ENCODE measurements at regions not wholly inside any gene's neighbourhood (a gene's known extent, or its start where the extent isn't known, plus 50 kb on each side); places are given as distances from the start of the nearest gene placed in this dataset.

GRCh38 chr6:27809939-27810767 lies 102.0 kb downstream of the OR2B2 start (continued):
- TF ChIP-seq ATF6 (CRISPR knock-in tag; conservative IDR thresholded peaks at IDR 0.05) (peak; percentile 79; the same call in 1 of the 2 replicates), ZNF552 (CRISPR knock-in tag; IDR thresholded peaks at IDR 0.05; ENCODE audit: borderline replicate concordance) (peak; percentile 81; the same call in 1 of the 2 replicates), ZNF777 (CRISPR knock-in tag; IDR thresholded peaks at IDR 0.05) (peak; percentile 73), RCOR2 (CRISPR knock-in tag; IDR thresholded peaks at IDR 0.05) (peak; percentile 21; the same call in 1 of the 2 replicates), ZFP37 (CRISPR knock-in tag; IDR thresholded peaks at IDR 0.05; ENCODE audit: borderline replicate concordance) (peak; percentile 84; the same call in 1 of the 2 replicates), MBNL3 (CRISPR knock-in tag; conservative IDR thresholded peaks at IDR 0.05) (no peak), SIX4 (CRISPR knock-in tag; IDR thresholded peaks at IDR 0.05) (no peak), ELF3 (CRISPR knock-in tag; IDR thresholded peaks at IDR 0.05) (peak; percentile 69), ATF2 (CRISPR knock-in tag; IDR thresholded peaks at IDR 0.05) (peak; percentile 53; the same call in 1 of the 2 replicates), CERS6 (CRISPR knock-in tag; IDR thresholded peaks at IDR 0.05) (no peak), NFAT5 (CRISPR knock-in tag; IDR thresholded peaks at IDR 0.05) (peak; percentile 93), ZNF224 (CRISPR knock-in tag; IDR thresholded peaks at IDR 0.05) (peak; percentile 88), ZNF629 (CRISPR knock-in tag; conservative IDR thresholded peaks at IDR 0.05) (peak; percentile 46), TGIF2 (CRISPR knock-in tag; IDR thresholded peaks at IDR 0.05) (peak; percentile 93), MLXIP (CRISPR knock-in tag; IDR thresholded peaks at IDR 0.05; ENCODE audit: borderline replicate concordance) (0 out of 2 replicates have a peak, but pooled peaks have one; percentile 37), HOXA9 (CRISPR knock-in tag; IDR thresholded peaks at IDR 0.05; ENCODE audit: borderline replicate concordance) (peak; percentile 61; the same call in 1 of the 2 replicates)

All from HepG2 (cell line).